ENCODE measurements at regions not wholly inside any gene's neighbourhood (a gene's known extent, or its start where the extent isn't known, plus 50 kb on each side); places are given as distances from the start of the nearest gene placed in this dataset.

- TF ChIP-seq CTCF (IDR thresholded peaks at IDR 0.05) (no peak), ZFX (IDR thresholded peaks at IDR 0.05; ENCODE audit: borderline replicate concordance) (no peak)
Observed at GRCh38 chr11:71094296-71095077, 157.9 kb downstream of the SHANK2 start.

Data from 22Rv1 (cell line).